Fibroblast of lung (primary cell): ENCODE measurements at regions not wholly inside any gene's neighbourhood (a gene's known extent, or its start where the extent isn't known, plus 50 kb on each side); places are given as distances from the start of the nearest gene placed in this dataset.

ENCODE experiments used
- EZH2 ChIP-seq: IDR thresholded peaks from 2 replicates; pipeline ENCODE4 v1.5.1; 2012; ENCODE audit warnings: low read length, control low read depth, mild to moderate bottlenecking; ENCODE audit errors: missing control alignments
- TF ChIP-seq, protein P1 (sequence below), 2 donors: IDR thresholded peaks in 1 of 2; conservative IDR thresholded peaks in 1 of 2; 1 replicate in 1 of 2; 2 replicates in 1 of 2; pipeline ENCODE4 v1.5.1; 2011 to 2012; ENCODE audit warnings: low read length in 2 of 2, control low read depth in 1 of 2, inconsistent platforms in 1 of 2, low read depth in 1 of 2, mild to moderate bottlenecking in 1 of 2

DNA sequence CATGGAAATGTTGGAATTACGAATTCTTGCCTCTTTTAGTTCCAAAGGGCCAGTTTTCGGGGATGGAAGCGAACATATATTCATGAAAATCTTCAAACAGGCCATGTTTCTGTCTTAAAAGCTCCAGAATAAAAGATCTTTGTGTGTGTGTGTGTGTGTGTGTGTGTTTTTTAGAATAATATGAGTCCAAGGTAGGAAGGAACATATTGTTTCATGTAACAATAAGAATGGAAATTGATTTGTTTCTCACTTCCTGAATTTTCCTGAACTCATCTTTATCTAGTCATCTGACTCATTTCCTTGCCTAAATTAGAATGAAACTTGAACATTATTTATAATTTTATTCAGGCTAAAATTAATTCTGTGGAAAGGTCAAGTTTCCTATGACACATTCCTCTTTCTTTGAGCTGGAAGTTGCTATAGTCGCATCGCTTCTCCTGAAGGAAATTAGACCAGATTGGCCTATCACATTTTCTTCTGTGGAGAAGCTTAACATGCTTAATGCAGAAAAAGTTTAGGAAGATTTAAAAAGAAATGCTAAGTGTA, 805.1 kb upstream of the ADAMTS5 start:
- TF ChIP-seq, protein P1, sequence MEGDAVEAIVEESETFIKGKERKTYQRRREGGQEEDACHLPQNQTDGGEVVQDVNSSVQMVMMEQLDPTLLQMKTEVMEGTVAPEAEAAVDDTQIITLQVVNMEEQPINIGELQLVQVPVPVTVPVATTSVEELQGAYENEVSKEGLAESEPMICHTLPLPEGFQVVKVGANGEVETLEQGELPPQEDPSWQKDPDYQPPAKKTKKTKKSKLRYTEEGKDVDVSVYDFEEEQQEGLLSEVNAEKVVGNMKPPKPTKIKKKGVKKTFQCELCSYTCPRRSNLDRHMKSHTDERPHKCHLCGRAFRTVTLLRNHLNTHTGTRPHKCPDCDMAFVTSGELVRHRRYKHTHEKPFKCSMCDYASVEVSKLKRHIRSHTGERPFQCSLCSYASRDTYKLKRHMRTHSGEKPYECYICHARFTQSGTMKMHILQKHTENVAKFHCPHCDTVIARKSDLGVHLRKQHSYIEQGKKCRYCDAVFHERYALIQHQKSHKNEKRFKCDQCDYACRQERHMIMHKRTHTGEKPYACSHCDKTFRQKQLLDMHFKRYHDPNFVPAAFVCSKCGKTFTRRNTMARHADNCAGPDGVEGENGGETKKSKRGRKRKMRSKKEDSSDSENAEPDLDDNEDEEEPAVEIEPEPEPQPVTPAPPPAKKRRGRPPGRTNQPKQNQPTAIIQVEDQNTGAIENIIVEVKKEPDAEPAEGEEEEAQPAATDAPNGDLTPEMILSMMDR (conservative IDR thresholded peaks at IDR 0.05 in 1 of 2, IDR thresholded peaks at IDR 0.05 in 1 of 2; ENCODE audit: low read depth in 1 of 2, low read length in 2 of 2) = no peak
- no peak for TF ChIP-seq EZH2
